Endothelial cell of hepatic sinusoid (primary cell): ENCODE measurements at regions not wholly inside any gene's neighbourhood (a gene's known extent, or its start where the extent isn't known, plus 50 kb on each side); places are given as distances from the start of the nearest gene placed in this dataset.

ENCODE experiments used
- in situ Hi-C: cut with HindIII; loops from 2 replicates; pipeline ENCODE4 v1.10.0; 2017; ENCODE audit warnings: low sequenced_read_pairs

- in situ Hi-C loops, result no loop called here
Observed at GRCh38 chr13:59542303-59542702, 621.4 kb downstream of the DIAPH3 start.

GRCh38 chr13:59543418-59543817 lies 620.3 kb downstream of the DIAPH3 start:
- in situ Hi-C loops, result no loop called here

GRCh38 chr13:59545007-59545406 lies 618.7 kb downstream of the DIAPH3 start:
- in situ Hi-C loops, result no loop called here

- in situ Hi-C loops, result no loop called here
Observed at GRCh38 chr13:59546178-59546577, 617.5 kb downstream of the DIAPH3 start.

- in situ Hi-C loops, result no loop called here
Observed at GRCh38 chr13:59547950-59548349, 615.8 kb downstream of the DIAPH3 start.

GRCh38 chr13:59562924-59563323 lies 600.8 kb downstream of the DIAPH3 start:
- in situ Hi-C loops, result no loop called here

GRCh38 chr13:59566561-59566960 lies 597.2 kb downstream of the DIAPH3 start:
- in situ Hi-C loops, result loop anchor here (5.0 kb wide), 1 partner anchor 84 kb away; no protein-coding TSS in a partner anchor

GRCh38 chr13:59568306-59568705 lies 595.4 kb downstream of the DIAPH3 start:
- in situ Hi-C loops, result loop anchor here (5.0 kb wide), 1 partner anchor 86 kb away; no protein-coding TSS in a partner anchor

GRCh38 chr13:59570204-59570603 lies 593.5 kb downstream of the DIAPH3 start:
- in situ Hi-C loops, result no loop called here

GRCh38 chr13:59584101-59584500 lies 579.6 kb downstream of the DIAPH3 start:
- in situ Hi-C loops, result no loop called here

- in situ Hi-C loops, result no loop called here
Observed at GRCh38 chr13:59584761-59585670, 578.7 kb downstream of the DIAPH3 start.

GRCh38 chr13:59587030-59587429 lies 576.7 kb downstream of the DIAPH3 start:
- in situ Hi-C loops, result no loop called here

GRCh38 chr13:59587971-59588716 lies 575.6 kb downstream of the DIAPH3 start:
- in situ Hi-C loops, result no loop called here

- in situ Hi-C loops, result no loop called here
Observed at GRCh38 chr13:59588717-59589067, 575.0 kb downstream of the DIAPH3 start.

GRCh38 chr13:59601993-59602392 lies 561.7 kb downstream of the DIAPH3 start:
- in situ Hi-C loops, result no loop called here

GRCh38 chr13:59603646-59604045 lies 560.1 kb downstream of the DIAPH3 start:
- in situ Hi-C loops, result no loop called here

- in situ Hi-C loops, result no loop called here
Observed at GRCh38 chr13:59607172-59607571, 556.6 kb downstream of the DIAPH3 start.

- in situ Hi-C loops, result no loop called here
Observed at GRCh38 chr13:59607780-59608233, 555.9 kb downstream of the DIAPH3 start.

- in situ Hi-C loops, result no loop called here
Observed at GRCh38 chr13:59609421-59609820, 554.3 kb downstream of the DIAPH3 start.
